Peyer's patch (tissue), 4 donors: ENCODE measurements at regions not wholly inside any gene's neighbourhood (a gene's known extent, or its start where the extent isn't known, plus 50 kb on each side); places are given as distances from the start of the nearest gene placed in this dataset.

Experiments used
- CTCF ChIP-seq, 6 experiments: fragments of 450-650 bp in 4 of 6; fragments of 200-600 bp in 2 of 6; sonication (generic) in 1 of 6; IDR thresholded peaks; one replicate each; pipeline ENCODE4 v1.5.1; 2017 to 2019; ENCODE audit warnings: antibody characterized with exemption in 6 of 6, mild to moderate bottlenecking in 3 of 6, moderate library complexity in 1 of 6
- POLR2A ChIP-seq, 2 donors: fragments of 450-650 bp; IDR thresholded peaks; one replicate each; pipeline ENCODE4 v1.5.1; 2017; ENCODE audit warnings: antibody characterized with exemption in 2 of 2, mild to moderate bottlenecking in 2 of 2, moderate library complexity in 2 of 2

DNA sequence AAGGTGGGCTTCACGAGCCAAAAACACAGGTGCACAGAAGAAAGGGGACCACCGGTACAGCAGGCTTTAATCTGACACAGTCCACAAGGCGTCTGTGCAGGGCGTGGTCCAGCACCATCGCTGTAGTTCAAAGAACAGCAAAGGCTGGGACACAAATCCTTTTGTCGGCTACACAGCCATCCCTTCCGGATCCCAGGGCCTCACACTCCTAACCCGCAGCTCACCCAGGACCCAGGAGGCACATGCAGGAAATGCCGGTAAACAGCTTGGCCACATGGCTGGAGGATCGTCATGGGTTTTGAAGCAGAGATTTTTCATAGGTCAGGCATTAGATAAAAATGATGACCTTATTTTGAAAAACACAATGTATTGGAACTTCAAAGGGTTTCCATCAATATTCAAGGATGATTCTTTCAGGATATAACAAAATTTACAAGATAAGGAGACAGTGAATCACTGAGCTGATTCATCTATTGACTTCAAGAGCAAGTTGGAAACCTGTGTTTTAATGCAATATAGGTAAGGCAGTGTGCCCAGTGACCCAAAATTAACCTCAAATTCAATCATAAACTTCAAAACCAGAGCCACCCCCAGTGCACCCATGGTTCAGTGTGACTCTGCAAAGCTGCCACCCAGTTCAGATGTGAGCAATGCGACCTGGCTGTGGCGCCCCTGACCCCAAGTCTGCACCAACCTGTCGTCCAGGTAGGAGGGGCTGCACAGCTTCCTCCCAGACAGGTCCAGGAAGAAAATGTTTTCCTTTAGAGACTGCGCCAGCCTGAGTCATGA is 74.4 kb downstream of the TMEM18 start:
- TF ChIP-seq CTCF (IDR thresholded peaks at IDR 0.05) (no peak), POLR2A (IDR thresholded peaks at IDR 0.05) (no peak)
